ENCODE measurements at regions not wholly inside any gene's neighbourhood (a gene's known extent, or its start where the extent isn't known, plus 50 kb on each side); places are given as distances from the start of the nearest gene placed in this dataset.
"Not testable (repeated sequence)": the region's sequence is repeated elsewhere in the genome, so short reads cannot be mapped to it uniquely, and the experiment has no call there.

GRCh38 chr5:96219580-96220281 lies 213.3 kb downstream of the PCSK1 start:
- peaks cover 4% of the 10 kb centered on the region for H3K36me3 Mint-ChIP-seq (ENCODE audit: low read depth)
- DNase-seq, result no peak
- peaks cover 7% of the 10 kb centered on the region for H3K27me3 Mint-ChIP-seq
- no peak for ATAC-seq
- peak overlapping the region; percentile 10 for H3K27ac Mint-ChIP-seq
- no peaks in the 10 kb centered on the region for H3K9me3 ChIP-seq (ENCODE audit: control insufficient read depth, low read length, poor library complexity, severe bottlenecking)
- H3K4me1 Mint-ChIP-seq, result no peaks in the 10 kb centered on the region
- H3K4me3 Mint-ChIP-seq, result no peak overlapping the region

- Mint-ChIP-seq H3K27ac (no peak overlapping the region), H3K4me1 (no peaks in the 10 kb centered on the region), H3K4me3 (no peak overlapping the region), H3K27me3 (peaks cover 12% of the 10 kb centered on the region), H3K36me3 (ENCODE audit: low read depth) (peaks cover 4% of the 10 kb centered on the region)
- ATAC-seq (no peak), DNase-seq (no peak)
- no peaks in the 10 kb centered on the region for H3K9me3 ChIP-seq (ENCODE audit: control insufficient read depth, low read length, poor library complexity, severe bottlenecking)
Measured at GRCh38 chr5:96218653-96219052, 214.4 kb downstream of the PCSK1 start.

- no peak for ATAC-seq
- no peaks in the 10 kb centered on the region for H3K9me3 ChIP-seq (ENCODE audit: control insufficient read depth, low read length, poor library complexity, severe bottlenecking)
- Mint-ChIP-seq H3K27ac (no peak overlapping the region), H3K4me1 (no peaks in the 10 kb centered on the region), H3K36me3 (ENCODE audit: low read depth) (peaks cover 4% of the 10 kb centered on the region), H3K4me3 (no peak overlapping the region), H3K27me3 (peaks cover 12% of the 10 kb centered on the region)
- no peak for DNase-seq
Measured at GRCh38 chr5:96214442-96215197, 218.4 kb downstream of the PCSK1 start.

GRCh38 chr5:96209829-96210228 lies 223.2 kb downstream of the PCSK1 start:
- ATAC-seq, result no peak
- peaks cover 7% of the 10 kb centered on the region for H3K27me3 Mint-ChIP-seq
- DNase-seq, result no peak
- no peaks in the 10 kb centered on the region for H3K36me3 Mint-ChIP-seq (ENCODE audit: low read depth)
- no peaks in the 10 kb centered on the region for H3K9me3 ChIP-seq (ENCODE audit: control insufficient read depth, low read length, poor library complexity, severe bottlenecking)
- H3K27ac Mint-ChIP-seq, result no peak overlapping the region
- H3K4me1 Mint-ChIP-seq, result no peaks in the 10 kb centered on the region
- no peak overlapping the region for H3K4me3 Mint-ChIP-seq

GRCh38 chr5:96207420-96207819 lies 225.6 kb downstream of the PCSK1 start:
- no peaks in the 10 kb centered on the region for H3K36me3 Mint-ChIP-seq (ENCODE audit: low read depth)

GRCh38 chr5:96203761-96204160 lies 229.3 kb downstream of the PCSK1 start:
- H3K36me3 Mint-ChIP-seq (ENCODE audit: low read depth), result no peaks in the 10 kb centered on the region
- no peak for DNase-seq
- no peaks in the 10 kb centered on the region for H3K9me3 ChIP-seq (ENCODE audit: control insufficient read depth, low read length, poor library complexity, severe bottlenecking)
- H3K27me3 Mint-ChIP-seq, result peaks cover 9% of the 10 kb centered on the region
- ATAC-seq, result no peak
- H3K27ac Mint-ChIP-seq, result no peak overlapping the region
- peaks cover 2% of the 10 kb centered on the region for H3K4me1 Mint-ChIP-seq
- H3K4me3 Mint-ChIP-seq, result no peak overlapping the region

More at GRCh38 chr5:96207420-96207819, 225.6 kb downstream of the PCSK1 start:
- Mint-ChIP-seq H3K4me3 (no peak overlapping the region), H3K27me3 (no peaks in the 10 kb centered on the region), H3K4me1 (peaks cover 2% of the 10 kb centered on the region), H3K27ac (no peak overlapping the region)
- no peak for ATAC-seq
- DNase-seq, result no peak
- H3K9me3 ChIP-seq (ENCODE audit: control insufficient read depth, low read length, poor library complexity, severe bottlenecking), result no peaks in the 10 kb centered on the region

GRCh38 chr5:96201503-96201902 lies 231.5 kb downstream of the PCSK1 start:
- Mint-ChIP-seq H3K4me1 (peaks cover 2% of the 10 kb centered on the region), H3K27ac (no peak overlapping the region), H3K27me3 (peaks cover 10% of the 10 kb centered on the region), H3K4me3 (no peak overlapping the region), H3K36me3 (ENCODE audit: low read depth) (no peaks in the 10 kb centered on the region)
- DNase-seq (no peak), ATAC-seq (no peak)
- H3K9me3 ChIP-seq (ENCODE audit: control insufficient read depth, low read length, poor library complexity, severe bottlenecking), result no peaks in the 10 kb centered on the region

- Mint-ChIP-seq H3K36me3 (ENCODE audit: low read depth) (no peaks in the 10 kb centered on the region), H3K4me3 (no peak overlapping the region), H3K27ac (no peak overlapping the region), H3K4me1 (peaks cover 2% of the 10 kb centered on the region), H3K27me3 (peaks cover 14% of the 10 kb centered on the region)
- ATAC-seq (no peak), DNase-seq (no peak)
- H3K9me3 ChIP-seq (ENCODE audit: control insufficient read depth, low read length, poor library complexity, severe bottlenecking), result no peaks in the 10 kb centered on the region
Measured at GRCh38 chr5:96200641-96201040, 232.4 kb downstream of the PCSK1 start.

GRCh38 chr5:96199713-96200183 lies 233.3 kb downstream of the PCSK1 start:
- ATAC-seq (no peak), DNase-seq (no peak)
- no peak overlapping the region for H3K4me3 Mint-ChIP-seq
- H3K27me3 Mint-ChIP-seq, result peaks cover 14% of the 10 kb centered on the region
- H3K36me3 Mint-ChIP-seq (ENCODE audit: low read depth), result no peaks in the 10 kb centered on the region
- H3K4me1 Mint-ChIP-seq, result peaks cover 2% of the 10 kb centered on the region
- H3K27ac Mint-ChIP-seq, result no peak overlapping the region
- no peaks in the 10 kb centered on the region for H3K9me3 ChIP-seq (ENCODE audit: control insufficient read depth, low read length, poor library complexity, severe bottlenecking)

- ATAC-seq (no peak), DNase-seq (no peak)
- Mint-ChIP-seq H3K36me3 (ENCODE audit: low read depth) (no peaks in the 10 kb centered on the region), H3K4me3 (no peak overlapping the region), H3K4me1 (no peaks in the 10 kb centered on the region), H3K27ac (no peak overlapping the region), H3K27me3 (peaks cover 22% of the 10 kb centered on the region)
- H3K9me3 ChIP-seq (ENCODE audit: control insufficient read depth, low read length, poor library complexity, severe bottlenecking), result no peaks in the 10 kb centered on the region
Measured at GRCh38 chr5:96198356-96199058, 234.5 kb downstream of the PCSK1 start.

GRCh38 chr5:96197767-96198166 lies 235.3 kb downstream of the PCSK1 start:
- H3K27ac Mint-ChIP-seq; H3K4me3 Mint-ChIP-seq; ATAC-seq; H3K9me3 ChIP-seq (ENCODE audit: control insufficient read depth, low read length, poor library complexity, severe bottlenecking); H3K4me1 Mint-ChIP-seq; DNase-seq; H3K36me3 Mint-ChIP-seq (ENCODE audit: low read depth): not testable (repeated sequence)
- peaks cover 24% of the 10 kb centered on the region for H3K27me3 Mint-ChIP-seq

- no peak overlapping the region for H3K4me3 Mint-ChIP-seq
- no peak for ATAC-seq
- H3K27me3 Mint-ChIP-seq, result peaks cover 27% of the 10 kb centered on the region
- H3K27ac Mint-ChIP-seq, result no peak overlapping the region
- no peaks in the 10 kb centered on the region for H3K36me3 Mint-ChIP-seq (ENCODE audit: low read depth)
- H3K9me3 ChIP-seq (ENCODE audit: control insufficient read depth, low read length, poor library complexity, severe bottlenecking), result no peaks in the 10 kb centered on the region
- no peaks in the 10 kb centered on the region for H3K4me1 Mint-ChIP-seq
- no peak for DNase-seq
Measured at GRCh38 chr5:96197347-96197746, 235.7 kb upstream of the ELL2 start.

GRCh38 chr5:96196890-96197289 lies 235.2 kb upstream of the ELL2 start:
- no peak overlapping the region for H3K27ac Mint-ChIP-seq
- H3K4me1 Mint-ChIP-seq, result no peaks in the 10 kb centered on the region
- no peak overlapping the region for H3K4me3 Mint-ChIP-seq
- H3K9me3 ChIP-seq (ENCODE audit: control insufficient read depth, low read length, poor library complexity, severe bottlenecking), result no peaks in the 10 kb centered on the region
- H3K36me3 Mint-ChIP-seq (ENCODE audit: low read depth), result no peaks in the 10 kb centered on the region
- no peak for ATAC-seq
- H3K27me3 Mint-ChIP-seq, result peaks cover 30% of the 10 kb centered on the region
- no peak for DNase-seq
